Esophagus squamous epithelium (tissue), 5 donors: ENCODE measurements at regions not wholly inside any gene's neighbourhood (a gene's known extent, or its start where the extent isn't known, plus 50 kb on each side); places are given as distances from the start of the nearest gene placed in this dataset.

Experiments
- DNase-seq: peaks from one replicate; lab custom pipeline; 2025; lab: John Stamatoyannopoulos, UW
- H3K27ac ChIP-seq, 4 donors: fragments of 200-600 bp; sonication (generic); one replicate each; pipeline ENCODE4 v1.5.1; 2016 to 2019; ENCODE audit warnings: mild to moderate bottlenecking in 1 of 4
- H3K27me3 ChIP-seq, 4 donors: fragments of 200-600 bp; sonication (generic); 1 replicate in 3 of 4; 2 replicates in 1 of 4; pipeline versions ENCODE4 v1.5.1 to v1.6.0; 2017 to 2021; ENCODE audit warnings: antibody characterized with exemption in 1 of 4
- H3K36me3 ChIP-seq, 3 donors: fragments of 200-600 bp; sonication (generic); one replicate each; pipeline ENCODE4 v1.5.1; 2016 to 2019
- H3K4me1 ChIP-seq, 3 donors: fragments of 200-600 bp; sonication (generic); one replicate each; pipeline ENCODE4 v1.5.1; 2017 to 2019
- H3K4me3 ChIP-seq, 4 donors: fragments of 200-600 bp; sonication (generic); 1 replicate in 3 of 4; 2 replicates in 1 of 4; pipeline ENCODE4 v1.5.1; 2016 to 2019; ENCODE audit warnings: mild to moderate bottlenecking in 2 of 4, moderate library complexity in 1 of 4
- H3K9me3 ChIP-seq, 3 donors: fragments of 200-600 bp; sonication (generic); one replicate each; pipeline ENCODE4 v1.5.1; 2016 to 2019
- POLR2A ChIP-seq, 4 donors: fragments of 450-650 bp; IDR thresholded peaks; one replicate each; pipeline ENCODE4 v1.6.1; 2017; ENCODE audit warnings: antibody characterized with exemption in 4 of 4, mild to moderate bottlenecking in 4 of 4, moderate library complexity in 3 of 4
- WGBS, 2 donors: methylation state at CpG; one replicate each; pipeline ENCODE4 v1.1.5; 2018; 5-methylcytosine and 5-hydroxymethylcytosine counted together
- intact Hi-C: fragments of 100-400 bp; cut with DNase I; formaldehyde crosslinking; loops from one replicate; pipeline ENCODE4 v1.15.0; 2022
- TF ChIP-seq, protein P1 (sequence below), 6 experiments: fragments of 450-650 bp in 4 of 6; fragments of 200-600 bp in 2 of 6; sonication (generic) in 2 of 6; IDR thresholded peaks; one replicate each; pipeline ENCODE4 v1.5.1; 2016 to 2019; ENCODE audit warnings: antibody characterized with exemption in 6 of 6, mild to moderate bottlenecking in 4 of 6, moderate library complexity in 4 of 6
- donor health status: DM: yes; HTN: yes; CAD: no.

DNA sequence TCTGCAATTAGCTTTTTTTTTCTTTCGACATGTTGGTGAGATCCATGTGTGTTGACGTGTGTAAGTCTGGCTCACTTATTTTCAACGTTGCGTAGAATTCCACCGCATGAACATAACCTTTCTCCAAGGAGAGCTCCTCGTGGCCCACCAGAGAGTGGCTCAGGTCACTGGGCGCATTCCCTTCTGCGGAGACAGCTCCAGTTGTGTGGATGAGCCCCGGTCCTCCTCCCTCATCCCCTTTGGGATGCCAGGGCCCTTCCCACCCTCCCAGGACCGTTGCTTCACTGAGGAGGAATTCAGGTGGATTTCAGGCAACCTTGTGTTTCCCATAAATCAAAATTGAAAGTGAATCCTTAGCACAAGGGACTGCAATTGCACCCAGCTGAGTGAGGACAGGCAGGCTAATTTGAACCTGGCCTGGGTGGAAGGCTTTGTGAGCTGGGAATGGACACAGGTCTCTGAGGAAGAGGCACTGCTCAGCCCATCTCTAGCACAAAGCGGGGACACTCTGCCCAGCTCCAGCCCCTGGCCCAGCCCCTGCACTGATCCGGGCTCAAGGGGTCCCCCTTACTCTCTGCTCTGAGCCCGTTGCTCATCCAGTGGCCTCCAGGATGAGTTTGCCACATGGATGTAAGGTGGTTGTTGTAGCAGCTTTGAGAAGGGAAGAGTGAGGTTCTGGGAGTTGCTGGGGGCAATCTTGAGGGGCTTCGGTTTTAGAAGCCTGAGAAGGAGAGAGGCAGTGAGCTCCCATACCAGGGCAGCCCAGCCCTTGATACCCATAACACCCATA, 57.8 kb upstream of the HAAO start:
- DNase-seq: no peak
- Histone ChIP-seq H3K4me3 (no peak overlapping the region), H3K36me3 (no peaks in the 10 kb centered on the region), H3K9me3 (no peaks in the 10 kb centered on the region), H3K27me3 (no peaks in the 10 kb centered on the region), H3K4me1 (peaks cover 16 to 64% (median 41%) of the 10 kb centered on the region in 3 donors), H3K27ac (no peak overlapping the region)
- intact Hi-C loops: no loop called here
- no peak for TF ChIP-seq POLR2A (IDR thresholded peaks at IDR 0.05)
- TF ChIP-seq, protein P1, sequence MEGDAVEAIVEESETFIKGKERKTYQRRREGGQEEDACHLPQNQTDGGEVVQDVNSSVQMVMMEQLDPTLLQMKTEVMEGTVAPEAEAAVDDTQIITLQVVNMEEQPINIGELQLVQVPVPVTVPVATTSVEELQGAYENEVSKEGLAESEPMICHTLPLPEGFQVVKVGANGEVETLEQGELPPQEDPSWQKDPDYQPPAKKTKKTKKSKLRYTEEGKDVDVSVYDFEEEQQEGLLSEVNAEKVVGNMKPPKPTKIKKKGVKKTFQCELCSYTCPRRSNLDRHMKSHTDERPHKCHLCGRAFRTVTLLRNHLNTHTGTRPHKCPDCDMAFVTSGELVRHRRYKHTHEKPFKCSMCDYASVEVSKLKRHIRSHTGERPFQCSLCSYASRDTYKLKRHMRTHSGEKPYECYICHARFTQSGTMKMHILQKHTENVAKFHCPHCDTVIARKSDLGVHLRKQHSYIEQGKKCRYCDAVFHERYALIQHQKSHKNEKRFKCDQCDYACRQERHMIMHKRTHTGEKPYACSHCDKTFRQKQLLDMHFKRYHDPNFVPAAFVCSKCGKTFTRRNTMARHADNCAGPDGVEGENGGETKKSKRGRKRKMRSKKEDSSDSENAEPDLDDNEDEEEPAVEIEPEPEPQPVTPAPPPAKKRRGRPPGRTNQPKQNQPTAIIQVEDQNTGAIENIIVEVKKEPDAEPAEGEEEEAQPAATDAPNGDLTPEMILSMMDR (IDR thresholded peaks at IDR 0.05): no peak
- WGBS, 2 donors: 88% methylated on average over 9 to 11 of the region's 14 CpGs

DNA sequence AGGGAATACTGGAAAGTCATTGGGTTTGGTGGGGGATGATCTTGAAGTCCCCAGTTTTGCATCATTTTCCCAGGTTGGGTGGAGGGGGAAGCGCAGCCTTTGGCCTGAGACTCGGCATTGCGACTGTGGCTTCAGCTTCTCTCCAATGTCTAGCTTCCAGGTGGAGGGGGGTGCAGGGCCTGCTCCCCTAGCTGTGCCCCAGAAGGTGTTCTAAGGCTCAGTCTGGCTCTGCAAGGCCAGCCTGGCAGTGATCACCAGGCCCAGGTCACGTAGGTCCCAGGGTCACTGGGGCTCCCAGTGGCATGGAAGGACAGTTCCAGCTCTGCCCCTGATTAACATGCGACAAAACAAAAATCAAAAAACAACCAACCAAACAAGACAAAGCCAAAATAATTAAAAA, 56.9 kb upstream of the HAAO start:
- Histone ChIP-seq H3K27ac (no peak overlapping the region), H3K27me3 (no peaks in the 10 kb centered on the region), H3K4me3 (no peak overlapping the region), H3K4me1 (peaks cover 15 to 64% (median 32%) of the 10 kb centered on the region in 3 donors), H3K36me3 (no peaks in the 10 kb centered on the region), H3K9me3 (no peaks in the 10 kb centered on the region)
- TF ChIP-seq POLR2A (IDR thresholded peaks at IDR 0.05): no peak
- TF ChIP-seq, protein P1 (IDR thresholded peaks at IDR 0.05): no peak
- DNase-seq: no peak
- intact Hi-C loops: no loop called here
- WGBS, 2 donors: 87 to 95% methylated on average over 3 to 4 of the region's 5 CpGs

DNA sequence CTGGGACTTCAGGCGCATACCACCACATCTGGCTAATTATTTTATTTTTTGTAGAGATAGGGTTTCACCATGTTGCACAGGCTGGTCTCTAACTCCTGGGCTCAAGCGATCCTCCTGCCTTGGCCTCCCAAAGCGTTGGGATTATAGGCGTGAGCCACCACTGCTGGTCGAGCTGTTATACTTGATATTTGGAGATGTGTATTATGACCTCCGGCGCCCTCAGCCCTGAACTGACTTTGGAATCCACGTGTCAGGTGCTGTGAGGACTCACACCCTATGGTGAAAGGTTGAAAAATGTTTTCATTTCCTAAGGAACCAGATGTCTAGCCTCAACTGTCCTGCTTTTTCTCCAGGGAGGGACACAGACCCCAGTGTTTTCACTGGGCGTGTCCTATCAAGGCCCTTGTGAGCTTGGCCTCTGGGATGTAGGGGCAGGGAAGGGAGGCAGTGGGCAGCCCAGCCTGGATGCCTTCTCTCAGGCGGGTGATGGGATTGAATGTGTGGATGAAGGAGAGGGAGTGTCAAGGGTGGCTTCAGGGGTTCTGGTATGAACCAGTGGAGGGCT, 56.4 kb upstream of the HAAO start:
- Histone ChIP-seq H3K9me3 (no peaks in the 10 kb centered on the region), H3K27ac (no peak overlapping the region), H3K36me3 (no peaks in the 10 kb centered on the region), H3K4me1 (peaks cover 11 to 64% (median 27%) of the 10 kb centered on the region in 3 donors), H3K27me3 (no peaks in the 10 kb centered on the region), H3K4me3 (no peak overlapping the region)
- TF ChIP-seq POLR2A (IDR thresholded peaks at IDR 0.05): no peak
- TF ChIP-seq, protein P1 (IDR thresholded peaks at IDR 0.05): no peak
- 91 to 93% methylated on average over 9 to 10 of the region's 10 CpGs for WGBS, 2 donors
- DNase-seq: no peak
- intact Hi-C loops: no loop called here

DNA sequence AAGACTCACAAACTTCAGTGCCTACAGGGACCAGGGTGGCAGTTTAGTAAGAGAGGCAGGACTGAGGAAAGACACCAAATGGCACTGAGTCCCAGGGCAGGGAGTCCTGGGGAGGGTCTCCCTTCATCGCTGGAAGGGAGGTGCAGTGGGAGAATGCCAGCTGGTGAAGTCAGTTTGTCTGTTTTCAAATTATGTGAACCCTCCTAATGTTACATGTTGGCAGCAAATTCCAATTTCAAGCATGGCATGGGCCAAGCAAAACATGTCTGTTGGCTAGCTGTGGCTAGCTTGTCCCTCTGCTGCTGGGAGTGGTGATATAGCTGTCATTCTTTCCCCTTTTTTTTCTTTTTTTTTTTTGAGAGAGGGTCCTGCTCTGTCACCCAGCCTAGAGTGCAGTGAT, 55.9 kb upstream of the HAAO start:
- Histone ChIP-seq H3K9me3 (no peaks in the 10 kb centered on the region), H3K27ac (no peak overlapping the region), H3K27me3 (no peaks in the 10 kb centered on the region), H3K4me1 (peaks cover 11 to 63% (median 21%) of the 10 kb centered on the region in 3 donors), H3K36me3 (no peaks in the 10 kb centered on the region), H3K4me3 (no peak overlapping the region)
- intact Hi-C loops: no loop called here
- TF ChIP-seq, protein P1 (IDR thresholded peaks at IDR 0.05): no peak
- no peak for TF ChIP-seq POLR2A (IDR thresholded peaks at IDR 0.05)
- no peak for DNase-seq
- whole genome bisulfite sequencing, 2 donors: 70 to 80% methylated on average over 1 of the region's 1 CpG

DNA sequence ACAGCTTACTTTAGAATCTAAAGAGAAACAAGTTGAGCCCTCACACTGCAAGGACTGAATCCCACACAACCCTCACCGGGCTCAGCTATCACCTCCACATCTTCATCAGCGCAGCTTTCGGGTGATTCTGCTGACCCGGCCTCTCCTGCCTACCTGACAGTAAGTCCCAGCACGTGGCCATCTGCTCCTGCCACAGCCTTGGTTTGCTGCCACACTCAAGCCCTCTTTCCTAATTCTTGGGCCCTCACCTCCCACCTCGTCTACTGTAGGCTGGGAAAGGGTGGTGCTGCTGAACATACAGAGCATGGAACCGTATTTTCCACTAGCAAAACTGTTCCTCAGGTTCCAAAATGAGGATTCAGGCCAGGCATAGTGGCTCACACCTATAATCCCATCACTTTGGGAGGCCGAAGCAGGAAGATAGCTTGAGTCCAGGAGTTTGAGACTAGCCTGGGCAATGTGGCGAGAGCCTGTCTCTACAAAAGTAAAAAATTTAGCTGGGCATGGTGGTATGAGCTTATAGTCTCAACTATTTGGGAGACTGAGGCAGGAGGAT, 55.3 kb upstream of the HAAO start:
- no peak for TF ChIP-seq POLR2A (IDR thresholded peaks at IDR 0.05)
- TF ChIP-seq, protein P1 (IDR thresholded peaks at IDR 0.05): no peak
- Histone ChIP-seq H3K27me3 (no peaks in the 10 kb centered on the region), H3K36me3 (no peaks in the 10 kb centered on the region), H3K4me1 (peaks cover 11 to 64% (median 16%) of the 10 kb centered on the region in 3 donors), H3K27ac (peak overlapping the region in 2 of 4 donors; percentile 31 to 80), H3K9me3 (no peaks in the 10 kb centered on the region), H3K4me3 (no peak overlapping the region)
- intact Hi-C loops: no loop called here
- no peak for DNase-seq
- 92 to 93% methylated on average over 8 to 9 of the region's 9 CpGs for WGBS, 2 donors
